Activated CD8-positive, alpha-beta memory T cell treated with anti-CD3 and anti-CD28 coated beads, Interleukin-2, amount 50 U/mL, for 24 hours (primary cell): ENCODE measurements at regions not wholly inside any gene's neighbourhood (a gene's known extent, or its start where the extent isn't known, plus 50 kb on each side); places are given as distances from the start of the nearest gene placed in this dataset.

Experiments used
- DNase-seq: peaks from one replicate; pipeline ENCODE4 v3.0.0-alpha.2; 2020; ENCODE audit errors: extremely low read depth

DNA sequence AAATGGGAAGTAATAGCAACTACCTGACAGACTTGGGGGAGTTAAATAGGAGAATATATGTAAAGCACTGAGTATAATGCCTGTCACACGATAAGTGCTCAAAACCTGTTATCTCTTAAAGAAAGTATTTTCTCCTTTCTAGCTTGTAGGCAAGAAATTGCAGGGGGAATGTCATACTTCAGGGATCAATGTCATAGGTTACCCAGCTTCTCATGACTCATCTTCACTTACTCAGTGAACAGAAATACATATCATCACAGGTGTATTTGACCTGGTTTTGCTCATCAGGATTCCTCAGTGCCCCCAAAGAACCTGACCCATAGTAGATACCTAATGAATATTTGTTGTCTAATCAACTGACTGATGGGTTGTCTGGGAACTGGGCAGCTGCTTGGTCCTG, 285.0 kb upstream of the ATP2B1 start:
- DNase-seq = no peak

DNA sequence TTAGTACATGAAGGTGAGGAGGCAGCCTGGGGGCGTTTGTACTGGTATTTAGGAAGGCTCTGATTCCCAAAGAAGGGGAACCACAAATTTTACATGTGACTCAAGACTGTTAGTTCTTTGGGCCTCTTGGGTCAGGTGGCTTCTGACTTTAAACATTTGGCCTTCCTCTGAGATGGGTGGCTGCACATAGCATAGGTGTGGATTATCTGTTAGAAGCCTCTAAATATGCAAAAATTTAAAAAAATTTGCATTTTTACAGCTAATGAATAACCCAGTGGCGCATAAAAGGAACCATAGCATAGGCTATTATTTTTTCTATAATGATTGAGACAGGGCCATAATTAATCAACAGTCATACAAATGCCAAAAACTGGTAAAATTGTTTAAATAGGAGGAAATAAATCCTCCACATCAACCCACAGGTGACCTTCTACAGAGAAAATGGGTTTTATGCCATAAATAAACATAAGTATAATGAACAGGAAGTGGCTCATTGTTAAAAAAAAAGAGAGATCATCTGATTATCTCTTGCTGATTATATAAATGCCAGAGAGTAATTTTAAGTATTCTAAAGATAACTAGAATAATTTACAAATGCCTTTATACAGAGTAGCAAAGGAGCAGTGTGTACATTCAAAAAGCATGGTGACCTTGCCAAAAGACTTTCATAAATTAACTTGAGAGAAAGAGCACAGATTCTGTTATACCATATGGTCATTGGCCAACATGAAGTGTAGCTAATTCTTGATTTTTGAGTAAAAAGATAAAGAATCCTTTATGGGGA, 284.2 kb upstream of the ATP2B1 start:
- DNase-seq = no peak

- no peak for DNase-seq
Measured at GRCh38 chr12:89991807-89992590, 283.4 kb upstream of the ATP2B1 start.

- DNase-seq = no peak
Measured at GRCh38 chr12:89988188-89988915, 279.7 kb upstream of the ATP2B1 start.

DNA sequence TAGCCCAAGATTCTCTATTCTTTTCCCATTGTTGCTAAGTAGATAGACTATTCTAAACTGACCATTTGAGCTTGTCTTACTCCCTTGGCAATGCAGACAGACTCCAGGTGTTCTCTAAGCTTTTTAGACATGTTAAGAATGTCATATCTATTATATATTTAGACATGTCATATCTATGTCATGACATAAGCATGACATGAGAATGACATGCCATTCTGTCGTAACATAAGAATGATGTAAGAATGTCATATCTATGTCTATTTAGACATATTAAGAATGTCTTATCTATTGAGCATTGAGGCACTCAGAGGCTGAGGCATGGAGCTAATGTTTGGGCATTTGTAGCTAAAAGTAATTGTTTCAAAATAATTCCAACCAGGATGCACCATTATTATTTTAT, 277.3 kb upstream of the ATP2B1 start:
- no peak for DNase-seq

GRCh38 chr12:89984846-89985245, 276.2 kb upstream of the ATP2B1 start:
- DNase-seq = no peak

DNA sequence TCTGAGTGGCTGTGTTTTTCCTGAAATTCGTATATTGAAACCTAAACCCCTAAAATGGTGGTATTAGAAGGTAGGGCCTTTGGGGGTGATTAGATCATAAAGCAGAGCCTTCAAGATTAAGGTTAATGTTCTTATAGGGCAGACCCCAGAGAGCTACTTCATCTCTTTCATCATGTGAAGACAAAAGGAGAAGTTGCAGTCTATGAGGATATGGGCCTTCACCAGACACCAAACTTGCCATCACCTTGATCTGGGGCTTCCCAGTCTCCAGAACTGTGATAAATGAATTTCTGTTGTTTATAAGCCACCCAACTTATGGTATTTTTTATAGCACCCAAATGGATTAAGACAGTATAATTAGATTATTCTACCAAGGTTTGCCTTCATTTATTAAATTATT, 275.0 kb upstream of the ATP2B1 start:
- no peak for DNase-seq

DNA sequence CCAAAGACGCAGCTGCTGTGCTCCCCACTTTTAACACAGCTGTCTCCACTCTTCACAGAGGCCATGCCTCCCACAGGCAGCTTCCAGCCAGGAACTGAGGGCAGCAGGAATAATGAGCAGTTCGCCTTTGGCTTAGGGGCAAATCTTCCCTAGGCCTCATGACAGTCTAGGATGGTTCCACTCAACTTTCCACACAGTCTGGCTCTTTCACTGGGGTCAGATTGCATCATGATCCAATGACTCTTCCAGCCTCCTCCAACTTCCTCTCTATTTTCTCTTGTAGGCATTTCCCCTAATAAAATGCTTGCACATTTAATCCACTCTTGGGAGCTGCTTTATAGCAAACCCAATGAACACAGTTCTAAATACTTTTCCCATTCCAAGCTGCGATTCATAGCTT, 271.6 kb upstream of the ATP2B1 start:
- no peak for DNase-seq

- DNase-seq = no peak
Measured at GRCh38 chr12:89977405-89978085, 268.9 kb upstream of the ATP2B1 start.

- DNase-seq = no peak
Measured at GRCh38 chr12:89976866-89977265, 268.2 kb upstream of the ATP2B1 start.

- DNase-seq = no peak
Measured at GRCh38 chr12:89975574-89975973, 266.9 kb upstream of the ATP2B1 start.

- DNase-seq = no peak
Measured at GRCh38 chr12:89971880-89972279, 263.2 kb upstream of the ATP2B1 start.

DNA sequence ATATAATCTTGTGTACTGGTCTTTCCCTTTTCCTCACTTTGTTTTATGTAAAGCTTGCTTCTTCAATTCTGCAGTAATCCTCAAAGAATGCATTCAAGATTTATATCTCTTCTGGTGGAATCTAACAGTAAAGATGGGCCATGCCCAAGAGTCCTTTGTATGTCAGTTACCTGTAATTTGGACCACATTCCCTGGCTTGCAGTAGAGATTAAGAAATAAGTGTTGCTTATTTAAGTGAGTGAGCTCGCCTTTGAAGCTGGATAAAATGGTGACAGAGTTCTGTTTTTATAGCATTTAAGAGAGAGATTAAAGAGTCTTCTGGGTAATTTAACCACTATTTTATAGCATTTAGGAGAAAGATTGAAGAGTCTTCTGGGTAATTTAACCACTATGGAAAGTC, 262.1 kb upstream of the ATP2B1 start:
- no peak for DNase-seq

DNA sequence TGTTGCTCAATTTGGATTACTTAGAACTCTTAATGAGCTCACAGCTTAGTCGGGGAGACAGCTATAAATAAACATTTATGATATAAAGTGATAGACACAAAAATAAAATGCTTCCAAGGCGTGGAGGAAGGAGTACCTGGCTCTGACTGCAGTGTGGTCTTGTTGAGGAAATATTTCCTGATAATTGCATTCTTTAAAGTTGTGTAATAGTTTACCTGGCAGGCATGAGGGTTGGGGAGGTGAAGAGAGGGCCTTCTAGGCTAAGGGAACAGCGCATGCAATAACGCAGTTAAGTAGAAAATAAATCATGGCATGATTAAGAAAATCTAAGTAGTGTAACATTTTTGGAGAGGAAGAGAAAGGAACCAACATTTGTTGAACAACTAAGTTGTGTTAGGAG, 260.5 kb upstream of the ATP2B1 start:
- DNase-seq = no peak

DNA sequence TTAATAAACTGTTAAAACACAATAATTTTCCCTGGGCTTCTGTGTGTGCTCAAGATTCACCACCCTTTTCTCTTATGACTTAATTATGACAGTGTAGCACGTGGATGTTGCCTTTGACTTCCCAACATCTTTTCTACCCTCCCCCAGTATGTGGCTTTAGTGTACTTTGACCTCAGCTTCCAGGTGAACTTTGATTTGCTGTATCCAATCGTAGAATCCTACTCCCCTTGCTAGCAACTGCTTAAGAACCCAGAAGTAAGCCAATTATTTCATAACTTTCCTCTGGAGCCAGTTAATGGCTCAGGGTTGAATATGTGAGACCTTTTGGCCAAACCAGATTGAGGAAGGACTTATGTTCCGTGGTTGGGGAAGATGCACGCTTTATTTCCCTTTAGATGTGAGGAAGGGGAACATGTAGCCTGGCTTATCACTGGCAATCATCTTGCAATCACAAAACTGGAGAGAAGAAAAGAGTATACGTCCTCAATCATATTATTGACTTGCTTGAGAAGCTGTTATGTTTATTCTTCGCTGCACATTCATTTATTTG, 259.6 kb upstream of the ATP2B1 start:
- DNase-seq = no peak

DNA sequence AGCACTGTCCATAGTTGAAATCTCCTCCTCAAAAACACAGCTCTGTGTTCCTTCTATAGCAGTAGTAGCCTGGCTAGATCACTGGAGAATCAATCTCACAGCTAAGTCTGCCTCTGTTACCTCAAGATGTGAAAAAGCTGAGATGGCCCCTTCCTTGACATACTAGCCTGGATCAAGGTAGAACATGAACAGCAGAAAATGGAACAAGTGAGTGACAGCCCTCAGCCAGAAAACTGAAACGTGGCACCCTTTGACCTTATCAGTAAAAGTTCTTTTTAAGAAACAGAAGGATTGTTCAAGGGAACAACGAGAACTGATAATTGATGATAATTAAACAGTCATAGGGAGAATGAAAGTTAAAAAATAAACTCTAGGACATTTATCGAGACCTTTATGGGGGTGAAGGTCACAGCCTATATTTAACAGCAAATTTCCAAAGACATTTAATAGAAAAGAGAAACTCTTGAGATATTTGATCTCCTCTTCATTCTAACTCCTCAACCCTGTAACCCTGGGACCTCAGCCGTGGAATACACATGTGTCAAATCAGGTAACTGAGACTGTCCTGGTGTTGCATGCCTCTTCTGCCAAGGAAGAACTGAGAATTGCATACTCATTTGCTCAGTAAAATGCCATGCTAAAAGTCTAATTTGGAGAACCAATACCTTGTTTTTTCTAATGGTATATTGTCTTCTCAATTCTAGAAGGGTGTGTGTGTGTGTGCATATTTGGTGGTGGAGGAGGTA, 258.0 kb upstream of the ATP2B1 start:
- no peak for DNase-seq

GRCh38 chr12:89965993-89966392, 257.4 kb upstream of the ATP2B1 start:
- DNase-seq = no peak

DNA sequence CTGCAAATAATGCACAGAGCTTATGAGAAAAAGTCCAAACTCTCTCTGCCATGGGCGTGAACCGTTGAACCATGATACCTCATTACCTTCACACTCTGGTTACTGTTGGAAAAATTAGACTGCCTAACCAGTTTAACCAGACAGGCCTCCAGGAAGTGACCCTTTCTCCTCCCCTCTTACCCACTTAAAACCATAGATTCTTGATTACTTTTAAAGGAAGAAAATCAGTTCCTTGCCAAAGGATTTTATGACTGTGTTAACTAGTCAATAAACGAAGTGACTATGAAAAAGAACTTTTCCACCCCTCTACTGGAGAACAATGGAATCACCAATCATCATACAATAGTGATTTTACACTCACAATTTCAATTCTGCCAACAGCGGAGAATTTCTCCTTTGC, 254.0 kb upstream of the ATP2B1 start:
- DNase-seq = no peak

GRCh38 chr12:89960607-89961394, 252.2 kb upstream of the ATP2B1 start:
- no peak for DNase-seq

DNA sequence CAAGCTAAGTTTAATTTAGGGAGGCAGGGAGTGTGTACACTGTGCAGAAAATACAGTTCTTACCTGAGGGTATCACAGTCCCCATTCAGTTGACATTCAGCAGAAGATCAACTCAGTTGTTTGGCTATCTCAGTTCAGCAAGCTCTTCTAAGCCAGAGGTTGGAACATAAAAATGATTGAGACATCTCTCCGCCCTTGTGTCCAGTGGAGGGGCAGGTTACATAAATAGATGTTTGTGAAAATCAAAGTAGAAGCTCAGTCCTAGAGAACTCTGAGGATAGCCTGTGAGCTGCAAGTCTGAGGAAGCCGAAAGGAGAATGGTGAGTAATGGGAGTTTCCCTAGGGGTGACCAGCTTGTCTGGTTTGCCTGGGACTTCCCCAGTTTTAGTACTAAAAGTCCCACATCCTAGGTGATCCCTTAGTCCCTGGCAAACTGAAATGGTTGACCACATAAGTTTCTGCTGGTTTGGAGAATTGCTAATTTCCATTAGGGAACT, 251.4 kb upstream of the ATP2B1 start:
- DNase-seq = no peak
